Left hindlimb (tissue), 1 donor: ENCODE measurements at regions not wholly inside any gene's neighbourhood (a gene's known extent, or its start where the extent isn't known, plus 50 kb on each side); places are given as distances from the start of the nearest gene placed in this dataset.
A peak's percentile ranks its signal among the peaks of the same experiment; 100 is the strongest.
"Not testable (repeated sequence)": the region's sequence is repeated elsewhere in the genome, so short reads cannot be mapped to it uniquely, and the experiment has no call there.

Experiments
- DNase-seq: peaks from one replicate; pipeline ENCODE4 v3.0.0-alpha.2; 2018

- DNase-seq: no peak
Measured at GRCh38 chr7:67486401-67486800, 489.8 kb downstream of the TYW1 start.

DNA sequence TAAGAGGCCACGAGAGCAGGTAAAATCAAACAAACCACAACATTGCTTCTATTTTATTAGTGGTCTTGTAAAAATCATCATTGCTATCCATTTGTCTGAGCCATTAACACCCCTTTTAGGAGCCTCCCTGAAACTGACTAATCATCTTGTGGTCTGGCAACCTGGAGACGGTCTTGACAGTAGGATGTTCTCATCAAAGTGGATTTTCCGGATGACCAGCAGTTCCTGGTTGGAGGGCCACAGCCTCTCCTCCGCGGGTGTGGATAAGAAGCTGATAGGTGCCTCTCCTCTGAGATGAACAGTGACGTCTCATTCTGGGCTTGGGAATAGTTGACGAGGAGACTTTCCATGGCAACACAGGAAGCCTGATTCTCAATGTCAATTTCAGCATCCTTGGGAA lies 490.7 kb downstream of the TYW1 start:
- DNase-seq: no peak

DNA sequence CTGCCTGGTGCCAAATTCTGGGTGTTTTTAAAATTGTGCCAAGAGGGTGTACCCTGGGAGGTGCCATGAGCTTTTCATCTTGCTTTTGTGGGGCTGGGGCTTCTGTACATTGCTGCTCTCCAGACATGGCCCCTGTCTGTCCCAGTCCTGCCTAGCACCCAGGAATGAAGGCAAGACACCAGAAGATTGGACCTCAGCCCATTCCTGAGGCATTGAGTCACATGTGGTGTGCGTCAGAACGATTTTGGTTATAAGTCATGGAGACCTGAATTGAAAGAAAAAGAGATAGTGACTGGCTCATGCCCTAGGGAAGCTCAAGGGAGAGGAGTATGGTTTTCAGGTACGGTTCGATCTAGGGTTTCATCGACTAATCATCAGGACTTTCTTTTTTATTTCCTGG lies 493.2 kb downstream of the TYW1 start:
- no peak for DNase-seq

- no peak for DNase-seq
Measured at GRCh38 chr7:67493366-67493765, 496.7 kb downstream of the TYW1 start.

GRCh38 chr7:67496589-67496988 lies 500.0 kb downstream of the TYW1 start:
- DNase-seq: peak; percentile 57

- not testable (repeated sequence) for DNase-seq
Measured at GRCh38 chr7:67497914-67498313, 501.3 kb downstream of the TYW1 start.

DNA sequence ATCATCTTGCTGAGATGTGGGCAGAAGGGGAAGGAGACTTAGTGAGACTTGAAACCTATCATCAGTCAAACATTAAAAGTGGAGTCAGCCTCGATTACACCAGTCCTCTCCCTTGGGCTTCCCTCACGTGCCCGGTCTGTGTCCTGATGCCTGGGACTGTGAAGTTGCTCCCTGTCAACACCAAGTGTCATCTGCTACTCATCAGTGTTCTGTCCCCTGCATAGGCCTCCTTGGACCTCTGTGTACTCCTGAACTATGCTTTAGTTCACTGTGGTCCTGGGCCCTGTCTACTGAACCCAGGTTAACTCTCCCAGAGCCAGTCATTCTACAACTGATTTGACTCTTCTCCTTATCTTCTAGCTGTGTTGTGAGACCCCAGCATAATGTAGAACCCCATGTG lies 506.3 kb downstream of the TYW1 start:
- DNase-seq: no peak

GRCh38 chr7:67505449-67505848 lies 508.8 kb downstream of the TYW1 start:
- no peak for DNase-seq

DNA sequence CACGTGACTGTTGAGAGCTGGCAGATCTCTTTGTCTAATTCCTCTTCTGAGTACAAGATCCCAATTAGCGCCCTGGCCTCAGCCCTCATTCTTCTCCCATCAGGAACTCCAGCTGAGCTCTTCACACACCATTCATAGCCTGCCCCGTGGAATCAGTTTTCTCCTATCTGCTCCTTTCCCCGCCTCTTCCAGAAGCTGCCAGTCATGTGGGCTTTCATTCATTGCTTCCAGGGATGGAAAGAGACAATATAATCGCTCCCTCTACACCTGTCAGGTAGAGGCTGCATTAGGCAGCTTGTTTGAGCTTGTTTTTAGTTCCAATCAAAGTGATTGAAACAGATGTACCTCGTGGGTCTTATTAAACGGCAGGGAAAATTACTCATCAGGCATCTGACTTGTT lies 515.8 kb downstream of the TYW1 start:
- DNase-seq: no peak

DNA sequence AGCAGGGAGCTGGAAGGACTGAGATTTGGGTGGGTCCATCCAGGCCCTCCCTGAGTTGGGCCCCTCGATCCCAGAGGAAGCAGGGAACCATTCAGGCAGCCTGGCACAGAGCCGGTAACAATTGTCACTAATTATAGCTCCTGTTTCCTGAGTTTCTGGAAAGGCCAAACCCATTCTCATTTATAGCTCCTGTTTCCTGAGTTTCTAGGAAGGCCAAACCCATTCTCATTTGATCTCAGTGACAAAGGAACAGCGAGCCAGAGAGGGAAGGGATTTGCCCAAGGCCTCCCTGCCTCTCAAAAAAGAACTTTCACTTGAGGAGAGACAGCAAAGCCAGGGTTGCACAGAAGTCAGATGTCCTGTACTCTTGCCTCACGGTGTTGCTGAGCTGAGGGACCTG lies 521.9 kb downstream of the TYW1 start:
- DNase-seq: peak; percentile 70

DNA sequence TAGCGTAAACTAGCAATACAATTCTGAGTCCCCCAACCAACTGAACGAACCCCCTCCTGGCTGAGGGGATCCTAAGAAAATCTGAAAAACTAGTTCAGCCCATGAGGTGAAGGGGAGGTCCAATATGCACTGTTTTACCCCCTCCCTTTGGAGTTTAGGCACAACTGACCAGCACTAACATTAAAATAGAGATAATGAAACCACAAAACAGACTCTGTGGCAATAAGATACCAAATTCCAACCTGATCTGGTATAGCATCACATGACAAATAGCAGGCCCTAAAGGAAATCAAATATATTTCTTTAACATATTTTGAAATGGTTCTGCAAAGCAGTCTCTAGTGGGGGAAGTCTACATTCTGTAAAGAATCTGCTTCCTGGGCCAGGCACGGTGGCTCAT lies 522.5 kb downstream of the TYW1 start:
- no peak for DNase-seq

GRCh38 chr7:67522504-67522903 lies 525.9 kb downstream of the TYW1 start:
- DNase-seq: no peak

DNA sequence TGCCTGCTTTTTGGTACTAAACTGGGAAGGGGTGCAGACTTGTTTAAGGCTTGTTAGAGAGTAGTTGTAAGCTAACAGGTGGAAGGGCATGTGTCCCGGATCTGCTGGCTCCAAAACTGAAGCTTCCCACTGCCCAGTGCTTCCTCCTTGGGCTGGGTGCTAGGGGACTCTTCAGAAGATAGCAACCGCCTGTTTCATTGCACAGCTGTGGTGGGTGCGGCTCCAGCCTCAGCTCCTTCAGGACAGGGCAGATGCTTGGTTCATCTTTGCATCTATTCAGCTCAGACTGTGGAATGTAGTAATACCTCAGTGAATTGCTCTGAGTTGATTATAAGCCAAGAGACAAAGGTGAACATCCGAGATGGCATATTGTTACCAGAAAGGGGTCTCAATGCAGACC lies 527.1 kb downstream of the TYW1 start:
- no peak for DNase-seq

GRCh38 chr7:67525588-67525987 lies 529.0 kb downstream of the TYW1 start:
- no peak for DNase-seq

- no peak for DNase-seq
Measured at GRCh38 chr7:67535241-67535989, 538.8 kb downstream of the TYW1 start.

DNA sequence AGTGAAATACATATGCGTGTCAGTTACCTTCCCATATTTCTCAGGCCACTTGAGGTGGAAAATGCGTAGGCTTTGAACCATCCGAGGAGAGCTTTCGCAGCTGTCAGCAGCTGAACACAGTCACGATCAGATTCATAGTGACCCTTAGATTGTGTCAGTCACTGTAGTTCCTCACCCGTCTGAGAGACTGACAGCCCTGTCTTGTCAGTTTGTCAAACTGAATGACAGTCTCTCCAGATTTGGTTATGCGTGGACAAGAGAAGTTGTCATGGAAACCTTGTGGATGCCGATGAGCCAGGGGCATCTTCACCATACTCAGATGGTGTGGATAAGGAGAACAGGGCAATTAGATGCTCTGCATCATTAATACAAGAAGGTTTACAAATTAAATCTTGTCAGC lies 546.3 kb downstream of the TYW1 start:
- no peak for DNase-seq

DNA sequence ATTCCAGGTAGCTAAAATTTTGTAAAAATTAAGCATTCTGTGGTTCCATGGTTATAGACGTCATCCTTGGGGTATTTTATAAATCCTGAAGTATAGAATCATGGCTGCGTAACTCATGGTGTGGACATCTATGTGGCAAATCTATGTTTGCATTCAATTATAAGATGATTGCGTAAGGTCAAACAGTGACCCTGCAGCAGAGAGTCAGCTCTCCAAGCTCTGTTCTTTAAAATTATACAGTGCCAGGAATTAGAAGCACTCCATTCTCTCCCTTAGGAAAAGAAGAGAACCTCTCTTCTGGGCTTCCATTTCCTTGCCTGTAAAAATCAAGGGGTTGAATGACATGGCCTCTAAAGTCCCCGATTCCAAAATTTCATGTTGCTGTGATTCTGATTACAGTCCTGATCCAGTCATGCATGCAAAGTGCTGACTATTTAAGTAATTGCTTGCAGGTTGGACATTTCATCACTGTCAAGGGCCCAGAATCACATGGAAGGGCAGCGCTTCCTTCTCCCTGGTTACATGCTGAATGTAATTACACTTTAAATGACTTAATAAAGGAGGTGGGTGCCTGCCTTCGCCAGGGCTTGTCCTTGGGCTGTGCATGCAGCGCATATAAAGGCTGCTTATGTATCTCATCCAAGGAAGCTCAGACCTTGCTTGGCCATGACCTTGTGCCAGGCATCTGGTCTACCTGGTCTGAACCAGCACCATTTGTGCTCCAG lies 550.7 kb downstream of the TYW1 start:
- DNase-seq: no peak

DNA sequence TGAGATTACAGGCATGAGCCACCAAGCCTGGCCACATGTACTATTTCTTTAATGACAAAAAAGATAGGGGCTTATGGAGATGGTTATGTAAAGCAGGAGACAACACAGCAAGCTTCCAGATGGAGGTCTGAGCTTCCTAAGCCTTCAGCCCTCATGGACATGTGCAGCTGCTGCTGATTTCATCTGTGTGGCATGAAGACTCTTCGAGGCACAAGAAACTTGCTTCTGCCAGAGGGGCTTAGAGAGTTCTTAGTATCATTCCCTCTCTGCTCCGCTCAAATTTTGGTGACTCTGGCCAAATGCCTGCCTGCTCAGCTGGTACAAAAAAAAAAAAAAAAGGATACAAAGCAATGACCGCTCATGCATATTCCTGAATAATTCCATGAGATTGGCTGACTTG lies 552.5 kb downstream of the TYW1 start:
- peak; percentile 48 for DNase-seq

- peak; percentile 82 for DNase-seq
Measured at GRCh38 chr7:67550801-67551436, 554.3 kb downstream of the TYW1 start.

- no peak for DNase-seq
Measured at GRCh38 chr7:67552738-67553137, 556.1 kb downstream of the TYW1 start.

GRCh38 chr7:67553378-67553777 lies 556.7 kb downstream of the TYW1 start:
- DNase-seq: no peak

DNA sequence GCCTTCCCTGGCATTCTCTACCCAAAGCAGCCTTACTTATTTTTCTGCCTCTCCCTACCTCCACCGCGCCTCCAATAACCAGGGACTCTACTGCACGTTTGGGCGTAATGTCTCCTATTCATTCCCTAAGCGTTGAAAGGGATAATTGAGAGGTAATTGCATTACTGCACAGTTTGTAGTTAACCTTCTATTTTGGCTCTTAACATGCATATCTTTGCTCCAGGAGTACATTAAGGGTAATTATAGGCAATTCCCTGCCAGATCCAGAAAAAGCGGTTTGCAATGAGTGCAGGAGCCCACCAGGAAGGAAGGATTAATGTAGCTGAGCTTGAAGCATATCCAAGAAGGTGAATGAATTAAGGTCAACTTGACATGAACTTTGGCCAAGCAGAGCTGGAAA lies 558.4 kb downstream of the TYW1 start:
- no peak for DNase-seq

GRCh38 chr7:67564959-67565358 lies 568.3 kb downstream of the TYW1 start:
- no peak for DNase-seq

GRCh38 chr7:67566101-67566500 lies 569.5 kb downstream of the TYW1 start:
- no peak for DNase-seq
